ENCODE measurements at regions not wholly inside any gene's neighbourhood (a gene's known extent, or its start where the extent isn't known, plus 50 kb on each side); places are given as distances from the start of the nearest gene placed in this dataset.

- intact Hi-C loops (cut with micrococcal nuclease; ENCODE audit: unreplicated experiment), result no loop called here
- no peak overlapping the region for H3K4me3 ChIP-seq (ENCODE audit: low read depth, low read length, poor library complexity, severe bottlenecking)
- H3K9me3 ChIP-seq (ENCODE audit: low read depth, low read length, poor library complexity, severe bottlenecking), result no peaks in the 10 kb centered on the region
- no peaks in the 10 kb centered on the region for H3K36me3 ChIP-seq (ENCODE audit: insufficient read depth, low read length, poor library complexity, severe bottlenecking)
- TF ChIP-seq, protein P1, sequence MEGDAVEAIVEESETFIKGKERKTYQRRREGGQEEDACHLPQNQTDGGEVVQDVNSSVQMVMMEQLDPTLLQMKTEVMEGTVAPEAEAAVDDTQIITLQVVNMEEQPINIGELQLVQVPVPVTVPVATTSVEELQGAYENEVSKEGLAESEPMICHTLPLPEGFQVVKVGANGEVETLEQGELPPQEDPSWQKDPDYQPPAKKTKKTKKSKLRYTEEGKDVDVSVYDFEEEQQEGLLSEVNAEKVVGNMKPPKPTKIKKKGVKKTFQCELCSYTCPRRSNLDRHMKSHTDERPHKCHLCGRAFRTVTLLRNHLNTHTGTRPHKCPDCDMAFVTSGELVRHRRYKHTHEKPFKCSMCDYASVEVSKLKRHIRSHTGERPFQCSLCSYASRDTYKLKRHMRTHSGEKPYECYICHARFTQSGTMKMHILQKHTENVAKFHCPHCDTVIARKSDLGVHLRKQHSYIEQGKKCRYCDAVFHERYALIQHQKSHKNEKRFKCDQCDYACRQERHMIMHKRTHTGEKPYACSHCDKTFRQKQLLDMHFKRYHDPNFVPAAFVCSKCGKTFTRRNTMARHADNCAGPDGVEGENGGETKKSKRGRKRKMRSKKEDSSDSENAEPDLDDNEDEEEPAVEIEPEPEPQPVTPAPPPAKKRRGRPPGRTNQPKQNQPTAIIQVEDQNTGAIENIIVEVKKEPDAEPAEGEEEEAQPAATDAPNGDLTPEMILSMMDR (conservative IDR thresholded peaks at IDR 0.05; ENCODE audit: low read depth, low read length), result no peak
- TF ChIP-seq EZH2 (IDR thresholded peaks at IDR 0.05; ENCODE audit: borderline replicate concordance, low read depth, low read length, poor library complexity, severe bottlenecking), result no peak
- no peak overlapping the region for H3K27ac ChIP-seq (ENCODE audit: low read depth, low read length, poor library complexity, severe bottlenecking)
- H3K4me1 ChIP-seq (ENCODE audit: insufficient read depth, low read length, poor library complexity, severe bottlenecking), result no peaks in the 10 kb centered on the region
- no peaks in the 10 kb centered on the region for H3K27me3 ChIP-seq (replicated peaks; ENCODE audit: insufficient read depth, low read depth, low read length, poor library complexity)
- ChIA-PET POLR2A (ENCODE audit: low non-redundant PET) (no interaction called here), CTCF (no interaction called here)
- no TSS peak for BruUV-seq (replicated peaks)
- no peak for DNase-seq (ENCODE audit: low spot score)
These were observed 183.2 kb downstream of the SEM1 start for GRCh38 chr7:96526496-96526895.

- no peaks in the 10 kb centered on the region for H3K27me3 ChIP-seq (replicated peaks; ENCODE audit: insufficient read depth, low read depth, low read length, poor library complexity)
- no peak for TF ChIP-seq EZH2 (IDR thresholded peaks at IDR 0.05; ENCODE audit: borderline replicate concordance, low read depth, low read length, poor library complexity, severe bottlenecking)
- TF ChIP-seq, protein P1 (conservative IDR thresholded peaks at IDR 0.05; ENCODE audit: low read depth, low read length), result no peak
These were observed 188.4 kb downstream of the SEM1 start for GRCh38 chr7:96521068-96521894.

GRCh38 chr7:96508371-96508770 lies 186.5 kb upstream of the SLC25A13 start:
- TF ChIP-seq, protein P1 (conservative IDR thresholded peaks at IDR 0.05; ENCODE audit: low read depth, low read length), result no peak
- no peak for TF ChIP-seq EZH2 (IDR thresholded peaks at IDR 0.05; ENCODE audit: borderline replicate concordance, low read depth, low read length, poor library complexity, severe bottlenecking)
- Histone ChIP-seq H3K36me3 (ENCODE audit: insufficient read depth, low read length, poor library complexity, severe bottlenecking) (no peaks in the 10 kb centered on the region), H3K27ac (ENCODE audit: low read depth, low read length, poor library complexity, severe bottlenecking) (no peak overlapping the region), H3K27me3 (replicated peaks; ENCODE audit: insufficient read depth, low read depth, low read length, poor library complexity) (no peaks in the 10 kb centered on the region), H3K4me1 (ENCODE audit: insufficient read depth, low read length, poor library complexity, severe bottlenecking) (no peaks in the 10 kb centered on the region), H3K9me3 (ENCODE audit: low read depth, low read length, poor library complexity, severe bottlenecking) (no peaks in the 10 kb centered on the region), H3K4me3 (ENCODE audit: low read depth, low read length, poor library complexity, severe bottlenecking) (no peak overlapping the region)
- ChIA-PET POLR2A (ENCODE audit: low non-redundant PET) (no interaction called here), CTCF (no interaction called here)
- intact Hi-C loops (cut with micrococcal nuclease; ENCODE audit: unreplicated experiment), result no loop called here
- peak; percentile 22 for DNase-seq (ENCODE audit: low spot score)
- BruUV-seq (replicated peaks), result no TSS peak

More at GRCh38 chr7:96521068-96521894, 188.4 kb downstream of the SEM1 start:
- ChIA-PET POLR2A (ENCODE audit: low non-redundant PET) (interaction anchor here (0.6 kb wide), 1 partner anchor 419 kb away, joined by 3 read pairs; no protein-coding TSS in a partner anchor), CTCF (no interaction called here)
- Histone ChIP-seq H3K9me3 (ENCODE audit: low read depth, low read length, poor library complexity, severe bottlenecking) (no peaks in the 10 kb centered on the region), H3K27ac (ENCODE audit: low read depth, low read length, poor library complexity, severe bottlenecking) (no peak overlapping the region), H3K4me3 (ENCODE audit: low read depth, low read length, poor library complexity, severe bottlenecking) (no peak overlapping the region), H3K4me1 (ENCODE audit: insufficient read depth, low read length, poor library complexity, severe bottlenecking) (no peaks in the 10 kb centered on the region), H3K36me3 (ENCODE audit: insufficient read depth, low read length, poor library complexity, severe bottlenecking) (no peaks in the 10 kb centered on the region)
- DNase-seq (ENCODE audit: low spot score), result no peak
- no TSS peak for BruUV-seq (replicated peaks)
- intact Hi-C loops (cut with micrococcal nuclease; ENCODE audit: unreplicated experiment), result no loop called here

Measured in A673 (cell line).